SK-N-MC (cell line): ENCODE measurements at regions not wholly inside any gene's neighbourhood (a gene's known extent, or its start where the extent isn't known, plus 50 kb on each side); places are given as distances from the start of the nearest gene placed in this dataset.

Source experiments
- EZH2 ChIP-seq: fragments of 200-600 bp; sonication (generic); IDR thresholded peaks from one replicate; pipeline ENCODE4 v1.6.1; 2017; ENCODE audit warnings: antibody characterized with exemption
- FOXP2 ChIP-seq: optimal IDR thresholded peaks from 2 replicates; pipeline ENCODE3; 2011; ENCODE audit warnings: mild to moderate bottlenecking, moderate library complexity; ENCODE audit not compliant: insufficient read depth; ENCODE audit errors: extremely low read length, control extremely low read depth
- POLR2AphosphoS5 ChIP-seq: IDR thresholded peaks from 2 replicates; pipeline ENCODE4 v1.6.1; 2012; ENCODE audit warnings: mild to moderate bottlenecking, low read depth, low read length, borderline replicate concordance

DNA sequence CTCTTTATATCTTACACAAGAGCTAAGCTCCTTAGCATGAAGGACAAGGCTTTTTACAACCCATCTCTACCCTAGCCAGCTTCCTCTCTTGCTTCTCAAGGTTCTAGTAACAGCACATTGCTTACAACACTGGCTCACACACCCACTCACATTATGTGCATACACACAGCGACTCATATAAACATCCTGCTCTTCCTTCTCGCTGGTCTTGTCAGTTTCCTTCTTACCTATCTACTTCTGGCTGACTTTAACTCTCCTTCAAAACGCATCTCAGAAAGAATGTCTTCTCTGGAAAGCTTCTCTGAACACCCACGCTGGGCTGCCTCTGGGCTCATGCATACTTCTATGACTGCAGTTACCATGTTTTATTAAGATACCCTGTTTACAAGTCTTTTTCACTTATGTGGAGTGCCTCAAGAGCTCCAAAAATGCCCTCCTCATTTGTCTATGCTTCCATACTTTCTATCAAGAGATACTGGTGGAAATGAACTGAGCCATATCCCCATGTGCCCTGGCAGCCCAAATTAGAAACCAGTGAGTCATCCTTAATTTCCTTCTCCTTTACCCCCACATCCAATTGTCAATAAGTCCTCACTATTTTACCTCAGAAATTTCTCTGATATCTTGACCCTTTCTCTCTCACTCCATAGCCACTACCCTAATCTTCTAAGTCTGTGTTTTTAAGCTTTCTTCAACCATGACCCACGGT, 126.9 kb upstream of the KRAS start:
- TF ChIP-seq POLR2AphosphoS5 = no peak
- no peak for TF ChIP-seq EZH2
- no peak for TF ChIP-seq FOXP2
